IMR-90 (cell line): ENCODE measurements at regions not wholly inside any gene's neighbourhood (a gene's known extent, or its start where the extent isn't known, plus 50 kb on each side); places are given as distances from the start of the nearest gene placed in this dataset.

Experiments used
- ATAC-seq: fragments of 200-7000 bp; cut with Tn5 transposase; 2 replicates; pipeline ENCODE4 v1.9.1; 2020; ENCODE audit warnings: low read depth, mild to moderate bottlenecking, moderate library complexity
- BruUV-seq: library from RNA; stranded (reverse); fragments of 400-500 nt; replicated peaks from 2 replicates; lab custom pipeline; 2021; lab: Mats Ljungman, UMichigan
- CTCF ChIA-PET: fragments of 300-600 bp; formaldehyde crosslinking; extraction: SDS; loops from one replicate; lab custom pipeline; 2021; ENCODE audit warnings: antibody characterized with exemption; lab: Yijun Ruan, JAX
- POLR2A ChIA-PET: fragments of 300-600 bp; sonication (Branson Sonifier 250); formaldehyde crosslinking; loops from one replicate; lab custom pipeline; 2022; ENCODE audit warnings: antibody characterized with exemption; ENCODE audit not compliant: unreplicated experiment; lab: Charles Lee
- DNase-seq: peaks from one replicate; pipeline ENCODE4 v3.0.0; 2013
- H2AFZ ChIP-seq: replicated peaks from 2 replicates; pipeline ENCODE3; 2013; ENCODE audit warnings: low read length, mild to moderate bottlenecking; ENCODE audit not compliant: poor library complexity
- H2AK5ac ChIP-seq: 2 replicates; pipeline ENCODE4 v1.6.1; 2013; ENCODE audit warnings: low read depth, low read length, inconsistent platforms
- H2AK9ac ChIP-seq: replicated peaks from 2 replicates; pipeline ENCODE3; 2013; ENCODE audit warnings: mild to moderate bottlenecking, low read depth, low read length, moderate library complexity; ENCODE audit not compliant: poor library complexity
- H2BK120ac ChIP-seq: 2 replicates; pipeline ENCODE4 v1.6.1; 2013; ENCODE audit warnings: low read depth, low read length, inconsistent platforms
- H2BK15ac ChIP-seq: 3 replicates; pipeline ENCODE4 v1.6.1; 2013; ENCODE audit warnings: low read depth, low read length, inconsistent platforms
- H2BK20ac ChIP-seq: 2 replicates; pipeline ENCODE4 v1.6.1; 2013; ENCODE audit warnings: low read depth, mild to moderate bottlenecking, inconsistent platforms, low read length, moderate library complexity
- H2BK5ac ChIP-seq: 2 replicates; pipeline ENCODE4 v1.6.1; 2013; ENCODE audit warnings: mild to moderate bottlenecking, low read depth, low read length, inconsistent platforms; ENCODE audit not compliant: poor library complexity, severe bottlenecking
- H3K14ac ChIP-seq: replicated peaks from 2 replicates; pipeline ENCODE4 v1.6.1; 2013; ENCODE audit warnings: low read depth, low read length, inconsistent platforms
- H3K18ac ChIP-seq: 2 replicates; pipeline ENCODE4 v1.6.1; 2013; ENCODE audit warnings: low read depth, low read length, control low read depth
- H3K23ac ChIP-seq: 2 replicates; pipeline ENCODE4 v1.6.1; 2013; ENCODE audit warnings: low read depth, low read length, inconsistent platforms
- H3K27ac ChIP-seq: 2 replicates; pipeline ENCODE4 v1.5.1; 2013; ENCODE audit warnings: mild to moderate bottlenecking, control low read depth, low read length; ENCODE audit not compliant: insufficient read depth
- H3K27me3 ChIP-seq: 2 replicates; pipeline ENCODE4 v1.6.1; 2013; ENCODE audit warnings: low read length; ENCODE audit not compliant: control insufficient read depth, insufficient read depth
- H3K36me3 ChIP-seq: 2 replicates; pipeline ENCODE4 v1.6.1; 2013; ENCODE audit warnings: low read length, mixed read lengths; ENCODE audit not compliant: control insufficient read depth, insufficient read depth
- H3K4ac ChIP-seq: 2 replicates; pipeline ENCODE4 v1.6.1; 2013; ENCODE audit warnings: low read depth, low read length, inconsistent platforms
- H3K4me1 ChIP-seq: 2 replicates; pipeline ENCODE4 v1.6.1; 2013; ENCODE audit warnings: low read length, mixed read lengths; ENCODE audit not compliant: control insufficient read depth, insufficient read depth
- H3K4me2 ChIP-seq: 2 replicates; pipeline ENCODE4 v1.6.1; 2013; ENCODE audit warnings: low read depth, mild to moderate bottlenecking, control low read depth, low read length, moderate library complexity
- H3K4me3 ChIP-seq: 2 replicates; pipeline ENCODE4 v1.5.1; 2013; ENCODE audit warnings: low read depth, mild to moderate bottlenecking, control low read depth, low read length, moderate library complexity; ENCODE audit not compliant: insufficient read depth
- H3K56ac ChIP-seq: 2 replicates; pipeline ENCODE4 v1.6.1; 2013; ENCODE audit warnings: low read length, inconsistent platforms; ENCODE audit not compliant: insufficient read depth; ENCODE audit errors: extremely low read depth
- H3K79me1 ChIP-seq, 2 experiments: 2 replicates each; pipeline ENCODE4 v1.6.1; 2013; ENCODE audit warnings: low read length in 2 of 2, inconsistent platforms in 1 of 2, low read depth in 1 of 2
- H3K9ac ChIP-seq: 2 replicates; pipeline ENCODE4 v1.6.1; 2013; ENCODE audit warnings: low read depth, low read length, control low read depth
- H3K9me1 ChIP-seq: 2 replicates; pipeline ENCODE4 v1.6.1; 2013; ENCODE audit warnings: low read length, inconsistent platforms; ENCODE audit not compliant: insufficient read depth
- H3K9me3 ChIP-seq: 2 replicates; pipeline ENCODE4 v1.6.1; 2013; ENCODE audit warnings: low read length; ENCODE audit not compliant: control insufficient read depth, insufficient read depth
- H4K20me1 ChIP-seq: 2 replicates; pipeline ENCODE4 v1.6.1; 2013; ENCODE audit warnings: low read length, inconsistent platforms; ENCODE audit not compliant: insufficient read depth
- H4K5ac ChIP-seq: 2 replicates; pipeline ENCODE4 v1.6.1; 2013; ENCODE audit warnings: mild to moderate bottlenecking, low read depth, low read length, control low read depth
- H4K8ac ChIP-seq, 2 experiments: 2 replicates each; pipeline ENCODE4 v1.6.1; 2013; ENCODE audit warnings: low read depth in 2 of 2, low read length in 2 of 2, control low read depth in 1 of 2, inconsistent platforms in 1 of 2
- H4K91ac ChIP-seq: 2 replicates; pipeline ENCODE4 v1.6.1; 2013; ENCODE audit warnings: low read depth, low read length, inconsistent platforms; ENCODE audit not compliant: insufficient read depth
- MXI1 ChIP-seq: IDR thresholded peaks from 2 replicates; pipeline ENCODE4 v1.6.1; 2012; ENCODE audit warnings: low read depth, mild to moderate bottlenecking, low read length, moderate library complexity, borderline replicate concordance
- RAD21 ChIP-seq: IDR thresholded peaks from 2 replicates; pipeline ENCODE4 v1.6.1; 2012; ENCODE audit warnings: low read length, improper control_type of control experiment
- SMC3 ChIP-seq: fragments of 150-350 bp; IDR thresholded peaks from 2 replicates; pipeline ENCODE4 v1.6.1; 2016; ENCODE audit warnings: low read depth, mild to moderate bottlenecking, antibody characterized with exemption, low read length, moderate library complexity
- WGBS, 2 experiments: methylation state at CpG; one replicate each; pipeline versions ENCODE4 v1.1.5 to v1.1.7; 2013; ENCODE audit warnings: missing lambda C conversion rate in 2 of 2; ENCODE audit not compliant: insufficient read length in 1 of 2; ENCODE audit errors: extremely low coverage in 2 of 2; 5-methylcytosine and 5-hydroxymethylcytosine counted together
- dilution Hi-C: fragments of 300-500 bp; cut with HindIII; formaldehyde crosslinking; loops from one replicate; pipeline ENCODE4 v1.14.3; 2018; ENCODE audit warnings: low sequenced_read_pairs; ENCODE audit not compliant: unreplicated experiment
- in situ Hi-C: fragments of 300-500 bp; cut with MboI; formaldehyde crosslinking; loops from 3 replicates; pipeline ENCODE4 v1.14.3; 2019; ENCODE audit warnings: low sequenced_read_pairs, inconsistent platforms, mixed read lengths
- intact Hi-C: fragments of 100-400 bp; cut with micrococcal nuclease; formaldehyde crosslinking; loops from 2 replicates; pipeline ENCODE4 v1.10.0; 2022
- TF ChIP-seq, protein P1 (sequence below): conservative IDR thresholded peaks from 2 replicates; pipeline ENCODE4 v1.5.1; 2012; ENCODE audit warnings: mild to moderate bottlenecking, low read depth, low read length, improper control_type of control experiment
- TF ChIP-seq, protein P2 (sequence below): fragments of 150-350 bp; IDR thresholded peaks from 2 replicates; pipeline ENCODE4 v1.6.1; 2017; ENCODE audit warnings: mild to moderate bottlenecking, antibody characterized with exemption, low read length, low read depth

DNA sequence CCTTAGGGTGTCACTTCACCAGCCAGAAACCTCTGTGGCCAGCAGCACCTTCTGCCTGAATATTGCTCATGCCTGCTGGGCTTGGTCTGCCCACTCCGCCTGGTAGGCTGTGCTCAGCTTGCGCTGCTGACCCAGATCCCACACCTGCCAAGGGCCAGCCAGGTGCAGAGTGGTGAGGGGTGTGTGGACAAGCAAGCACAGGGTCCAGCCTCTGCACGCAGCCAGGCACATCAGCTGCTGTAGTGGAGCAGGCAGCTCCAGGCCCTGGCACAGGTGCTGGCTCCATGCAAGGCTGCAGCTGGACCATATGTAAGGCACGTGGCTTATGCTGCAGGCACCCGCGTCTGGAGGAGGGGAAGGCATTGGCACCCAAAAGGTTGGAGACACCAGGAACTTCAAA, 567.4 kb downstream of the INHBA start:
- Histone ChIP-seq H3K4me2 (no peak overlapping the region), H3K9me1 (peaks cover 17% of the 10 kb centered on the region), H2AK5ac (no peak overlapping the region), H4K8ac (no peak overlapping the region), H3K14ac (peak overlapping the region; percentile 34; the same call in 1 of the 2 replicates), H3K56ac (no peak overlapping the region), H4K91ac (no peak overlapping the region), H3K9me3 (no peaks in the 10 kb centered on the region; the same call in 1 of the 2 replicates), H3K4me3 (no peak overlapping the region), H3K4ac (no peak overlapping the region; the same call in 1 of the 2 replicates), H2BK120ac (no peak overlapping the region; the same call in 1 of the 2 replicates), H3K79me1 (no peaks in the 10 kb centered on the region), H2BK15ac (no peak overlapping the region), H4K20me1 (no peaks in the 10 kb centered on the region), H3K18ac (no peak overlapping the region), H3K27me3 (no peaks in the 10 kb centered on the region), H3K27ac (no peak overlapping the region), H3K36me3 (no peaks in the 10 kb centered on the region), H2AFZ (no peak overlapping the region), H3K4me1 (peaks cover 9% of the 10 kb centered on the region), H4K5ac (no peak overlapping the region), H2BK5ac (no peak overlapping the region), H3K9ac (no peak overlapping the region), H3K23ac (no peak overlapping the region), H2AK9ac (no peak overlapping the region), H2BK20ac (no peak overlapping the region; the same call in 1 of the 2 replicates)
- CTCF ChIA-PET: no interaction called here
- ATAC-seq: no peak
- no peak for DNase-seq
- intact Hi-C loops (loop anchor here (10.0 kb wide), 1 partner anchor 61 kb away; no protein-coding TSS in a partner anchor), dilution Hi-C loops (no loop called here), in situ Hi-C loops (no loop called here)
- no TSS peak for BruUV-seq
- TF ChIP-seq, protein P1, sequence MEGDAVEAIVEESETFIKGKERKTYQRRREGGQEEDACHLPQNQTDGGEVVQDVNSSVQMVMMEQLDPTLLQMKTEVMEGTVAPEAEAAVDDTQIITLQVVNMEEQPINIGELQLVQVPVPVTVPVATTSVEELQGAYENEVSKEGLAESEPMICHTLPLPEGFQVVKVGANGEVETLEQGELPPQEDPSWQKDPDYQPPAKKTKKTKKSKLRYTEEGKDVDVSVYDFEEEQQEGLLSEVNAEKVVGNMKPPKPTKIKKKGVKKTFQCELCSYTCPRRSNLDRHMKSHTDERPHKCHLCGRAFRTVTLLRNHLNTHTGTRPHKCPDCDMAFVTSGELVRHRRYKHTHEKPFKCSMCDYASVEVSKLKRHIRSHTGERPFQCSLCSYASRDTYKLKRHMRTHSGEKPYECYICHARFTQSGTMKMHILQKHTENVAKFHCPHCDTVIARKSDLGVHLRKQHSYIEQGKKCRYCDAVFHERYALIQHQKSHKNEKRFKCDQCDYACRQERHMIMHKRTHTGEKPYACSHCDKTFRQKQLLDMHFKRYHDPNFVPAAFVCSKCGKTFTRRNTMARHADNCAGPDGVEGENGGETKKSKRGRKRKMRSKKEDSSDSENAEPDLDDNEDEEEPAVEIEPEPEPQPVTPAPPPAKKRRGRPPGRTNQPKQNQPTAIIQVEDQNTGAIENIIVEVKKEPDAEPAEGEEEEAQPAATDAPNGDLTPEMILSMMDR: no peak
- TF ChIP-seq MXI1 (no peak), RAD21 (no peak), SMC3 (no peak)
- TF ChIP-seq, protein P2, sequence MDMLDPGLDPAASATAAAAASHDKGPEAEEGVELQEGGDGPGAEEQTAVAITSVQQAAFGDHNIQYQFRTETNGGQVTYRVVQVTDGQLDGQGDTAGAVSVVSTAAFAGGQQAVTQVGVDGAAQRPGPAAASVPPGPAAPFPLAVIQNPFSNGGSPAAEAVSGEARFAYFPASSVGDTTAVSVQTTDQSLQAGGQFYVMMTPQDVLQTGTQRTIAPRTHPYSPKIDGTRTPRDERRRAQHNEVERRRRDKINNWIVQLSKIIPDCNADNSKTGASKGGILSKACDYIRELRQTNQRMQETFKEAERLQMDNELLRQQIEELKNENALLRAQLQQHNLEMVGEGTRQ: no peak
- WGBS, 2 experiments: 100% methylated on average over 3 of the region's 6 CpGs; no CpG with 5 or more reads in 1 of the 2 experiments
- POLR2A ChIA-PET: no interaction called here
